Omental fat pad (tissue), 3 donors: ENCODE measurements at regions not wholly inside any gene's neighbourhood (a gene's known extent, or its start where the extent isn't known, plus 50 kb on each side); places are given as distances from the start of the nearest gene placed in this dataset.

Experiments
- ATAC-seq: fragments of 150-250 bp; one replicate; pipeline ENCODE4 v1.9.1; 2016; ENCODE audit warnings: mild to moderate bottlenecking, moderate library complexity; ENCODE audit not compliant: low FRiP score
- DNase-seq: peaks from one replicate; pipeline ENCODE4 v3.0.0-alpha.2; 2019; ENCODE audit warnings: low spot score
- TF ChIP-seq, protein P1 (sequence below), 3 donors: fragments of 450-650 bp; IDR thresholded peaks; one replicate each; pipeline ENCODE4 v1.5.1; 2016 to 2017; ENCODE audit warnings: antibody characterized with exemption in 3 of 3, mild to moderate bottlenecking in 3 of 3, moderate library complexity in 2 of 3

DNA sequence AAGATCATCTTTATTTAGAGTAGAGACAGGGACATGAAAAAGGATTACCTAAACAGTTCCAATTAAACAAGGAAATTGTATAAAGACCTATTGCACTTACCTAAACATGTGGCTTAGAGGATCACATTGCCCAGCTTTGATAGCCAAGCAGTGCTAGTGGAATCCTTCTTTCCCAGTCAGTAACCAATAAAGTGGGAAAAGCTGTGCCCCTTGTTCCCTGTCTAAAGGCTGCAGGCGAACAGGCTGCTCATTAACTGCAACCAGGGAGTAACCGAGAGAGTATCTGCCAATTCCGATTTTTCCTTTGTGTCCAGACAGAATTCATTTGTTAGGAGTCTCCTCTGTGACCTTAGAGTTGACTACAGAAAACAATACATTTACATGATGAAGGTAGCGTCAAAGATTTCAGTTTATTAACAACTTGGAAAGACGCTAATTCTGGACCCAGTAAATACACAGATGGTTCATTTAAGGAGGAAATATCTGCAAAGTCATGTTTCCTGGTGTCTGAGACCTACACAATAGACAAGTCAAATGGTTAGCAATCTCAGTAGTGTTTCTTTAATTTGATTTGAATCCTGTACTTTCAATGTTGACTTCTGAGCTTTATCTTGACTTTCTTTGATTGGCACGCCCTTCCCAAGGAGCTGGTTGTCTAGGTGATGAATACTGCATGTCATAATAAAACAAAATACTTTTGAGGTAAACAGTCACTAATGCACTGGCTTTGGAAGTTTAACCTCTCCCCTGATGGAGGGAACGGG is 57.3 kb upstream of the MET start:
- TF ChIP-seq, protein P1, sequence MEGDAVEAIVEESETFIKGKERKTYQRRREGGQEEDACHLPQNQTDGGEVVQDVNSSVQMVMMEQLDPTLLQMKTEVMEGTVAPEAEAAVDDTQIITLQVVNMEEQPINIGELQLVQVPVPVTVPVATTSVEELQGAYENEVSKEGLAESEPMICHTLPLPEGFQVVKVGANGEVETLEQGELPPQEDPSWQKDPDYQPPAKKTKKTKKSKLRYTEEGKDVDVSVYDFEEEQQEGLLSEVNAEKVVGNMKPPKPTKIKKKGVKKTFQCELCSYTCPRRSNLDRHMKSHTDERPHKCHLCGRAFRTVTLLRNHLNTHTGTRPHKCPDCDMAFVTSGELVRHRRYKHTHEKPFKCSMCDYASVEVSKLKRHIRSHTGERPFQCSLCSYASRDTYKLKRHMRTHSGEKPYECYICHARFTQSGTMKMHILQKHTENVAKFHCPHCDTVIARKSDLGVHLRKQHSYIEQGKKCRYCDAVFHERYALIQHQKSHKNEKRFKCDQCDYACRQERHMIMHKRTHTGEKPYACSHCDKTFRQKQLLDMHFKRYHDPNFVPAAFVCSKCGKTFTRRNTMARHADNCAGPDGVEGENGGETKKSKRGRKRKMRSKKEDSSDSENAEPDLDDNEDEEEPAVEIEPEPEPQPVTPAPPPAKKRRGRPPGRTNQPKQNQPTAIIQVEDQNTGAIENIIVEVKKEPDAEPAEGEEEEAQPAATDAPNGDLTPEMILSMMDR (IDR thresholded peaks at IDR 0.05): no peak
- ATAC-seq (no peak), DNase-seq (no peak)

GRCh38 chr7:116616555-116617059 is 55.4 kb upstream of the MET start:
- TF ChIP-seq, protein P1 (IDR thresholded peaks at IDR 0.05): no peak
- DNase-seq: no peak
- peak; percentile 48 for ATAC-seq

- TF ChIP-seq, protein P1 (IDR thresholded peaks at IDR 0.05): no peak
- ATAC-seq: no peak
- no peak for DNase-seq
Measured at GRCh38 chr7:116617878-116618277, 54.1 kb upstream of the MET start.

DNA sequence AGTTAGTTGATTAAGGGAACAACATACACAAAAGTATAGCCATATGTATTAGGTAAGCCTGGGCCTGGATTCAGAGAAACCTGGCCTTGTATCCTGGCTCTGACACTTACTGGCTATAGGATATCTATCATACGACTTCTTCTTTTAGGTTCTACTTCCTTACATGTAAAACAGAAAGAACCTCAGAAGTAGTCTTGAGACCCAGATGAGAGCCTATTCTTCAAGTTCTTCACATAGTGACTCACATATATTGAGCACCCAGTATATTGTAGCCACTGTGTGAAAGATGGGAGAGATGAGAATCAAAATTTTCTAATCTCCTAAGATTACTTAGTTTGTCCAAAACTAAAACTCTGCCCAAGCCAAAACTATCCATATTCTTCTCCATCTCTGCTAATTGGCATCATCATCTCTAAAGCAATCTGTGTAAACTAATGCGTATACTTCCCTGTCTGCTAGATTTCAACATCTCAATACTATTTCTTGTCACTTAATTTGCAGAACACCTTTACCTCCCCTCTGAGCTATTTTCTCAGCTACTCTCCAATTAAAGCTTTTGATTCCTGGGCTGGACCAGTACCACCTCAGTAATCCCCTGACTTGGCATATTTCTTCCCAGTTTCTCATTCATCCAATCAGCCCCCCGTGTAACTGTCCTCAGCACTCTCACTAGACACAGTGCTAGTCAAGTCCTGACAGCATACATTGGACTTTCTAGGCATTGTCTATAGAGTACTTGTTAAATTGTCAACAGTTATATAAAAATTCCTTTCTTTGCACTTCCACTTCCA is 53.5 kb upstream of the MET start:
- ATAC-seq: no peak
- TF ChIP-seq, protein P1 (IDR thresholded peaks at IDR 0.05): no peak
- no peak for DNase-seq

GRCh38 chr7:116621649-116622048 is 50.3 kb upstream of the MET start:
- no peak for DNase-seq
- ATAC-seq: no peak
- TF ChIP-seq, protein P1 (IDR thresholded peaks at IDR 0.05): no peak
